Vagina (tissue), 2 donors: ENCODE measurements at regions not wholly inside any gene's neighbourhood (a gene's known extent, or its start where the extent isn't known, plus 50 kb on each side); places are given as distances from the start of the nearest gene placed in this dataset.

Source experiments
- DNase-seq, 2 donors: peaks; one replicate each; pipeline ENCODE4 v3.0.0-alpha.2; 2017; ENCODE audit errors: extremely low spot score in 2 of 2
- H3K27ac ChIP-seq: fragments of 200-600 bp; sonication (generic); one replicate; pipeline ENCODE4 v1.5.1; 2019
- H3K27me3 ChIP-seq: fragments of 200-600 bp; sonication (generic); one replicate; pipeline ENCODE4 v1.5.1; 2019
- H3K36me3 ChIP-seq, 2 donors: fragments of 200-600 bp; sonication (generic); one replicate each; pipeline ENCODE4 v1.5.1; 2017 to 2019
- H3K4me1 ChIP-seq: fragments of 200-600 bp; sonication (generic); one replicate; pipeline ENCODE4 v1.5.1; 2019
- H3K4me3 ChIP-seq, 2 donors: fragments of 200-600 bp; sonication (generic); 1 replicate in 1 of 2; 2 replicates in 1 of 2; pipeline ENCODE4 v1.5.1; 2016 to 2019
- H3K9me3 ChIP-seq: fragments of 200-600 bp; sonication (generic); one replicate; pipeline ENCODE4 v1.5.1; 2019
- POLR2A ChIP-seq, 2 donors: fragments of 450-650 bp; IDR thresholded peaks; one replicate each; pipeline ENCODE4 v1.6.1; 2017; ENCODE audit warnings: antibody characterized with exemption in 2 of 2, mild to moderate bottlenecking in 2 of 2, moderate library complexity in 2 of 2
- POLR2AphosphoS5 ChIP-seq, 2 donors: sonication (generic); formaldehyde crosslinking; IDR thresholded peaks; one replicate each; pipeline ENCODE4 v1.9.0; 2017; ENCODE audit warnings: antibody characterized with exemption in 2 of 2, mild to moderate bottlenecking in 2 of 2, low read depth in 1 of 2; ENCODE audit not compliant: insufficient read depth in 1 of 2
- intact Hi-C: fragments of 100-400 bp; cut with DNase I; formaldehyde crosslinking; loops from one replicate; pipeline ENCODE4 v1.15.1; 2023
- TF ChIP-seq, protein P1 (sequence below), 3 experiments: fragments of 450-650 bp in 2 of 3; fragments of 200-600 bp in 1 of 3; sonication (generic) in 1 of 3; IDR thresholded peaks; one replicate each; pipeline ENCODE4 v1.5.1; 2017 to 2019; ENCODE audit warnings: antibody characterized with exemption in 3 of 3, mild to moderate bottlenecking in 2 of 3, moderate library complexity in 2 of 3

DNA sequence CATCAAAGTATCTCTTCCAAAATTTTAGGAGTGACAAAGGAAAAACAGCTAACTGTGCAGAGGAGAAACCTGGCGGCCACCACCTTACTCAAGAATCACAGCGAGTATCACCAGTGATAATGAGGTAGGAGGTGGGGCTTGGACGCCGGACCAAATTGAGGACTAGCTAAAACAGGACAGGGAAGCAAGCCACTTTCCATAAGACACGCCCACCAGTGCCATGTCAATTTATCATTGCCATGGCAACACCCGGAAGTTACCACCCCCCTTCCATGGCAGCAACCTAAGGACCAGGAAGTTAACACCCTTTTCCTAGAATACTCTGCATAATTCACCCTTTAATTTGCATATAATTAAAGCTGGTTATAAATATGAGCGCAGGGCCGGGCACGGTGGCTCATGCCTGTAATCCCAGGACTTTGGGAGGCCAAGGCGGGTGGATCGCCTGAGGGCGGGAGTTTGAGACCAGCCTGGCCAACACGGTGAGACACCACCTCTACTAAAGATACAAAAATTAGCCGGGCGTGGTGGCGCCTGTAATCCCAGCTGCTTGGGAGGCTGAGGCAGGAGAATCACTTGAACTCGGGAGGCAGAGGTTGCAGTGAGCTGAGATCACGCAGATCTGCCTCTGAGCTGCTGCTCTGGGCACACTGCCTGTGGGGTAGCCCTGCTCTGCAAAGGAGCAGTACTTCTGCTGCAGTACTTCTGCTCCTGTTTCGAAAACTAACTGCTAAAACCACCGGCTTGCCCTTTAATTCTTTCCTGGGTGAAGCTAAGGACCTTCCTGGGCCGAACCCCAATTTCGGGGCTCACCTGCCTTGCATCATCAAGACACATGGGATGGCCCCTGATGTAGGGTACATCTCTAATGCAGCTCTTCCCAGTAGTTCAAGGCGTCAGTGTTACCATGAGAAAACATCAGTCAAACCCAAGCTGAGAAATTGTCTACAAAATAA is 116.7 kb downstream of the HMX1 start:
- no peak overlapping the region for H3K4me3 ChIP-seq
- H3K9me3 ChIP-seq: no peaks in the 10 kb centered on the region
- no peaks in the 10 kb centered on the region for H3K27me3 ChIP-seq
- DNase-seq: no peak
- H3K4me1 ChIP-seq: no peaks in the 10 kb centered on the region
- no peak overlapping the region for H3K27ac ChIP-seq
- TF ChIP-seq POLR2AphosphoS5 (IDR thresholded peaks at IDR 0.05; ENCODE audit: insufficient read depth in 1 of 2, low read depth in 1 of 2) (no peak), POLR2A (IDR thresholded peaks at IDR 0.05) (no peak)
- TF ChIP-seq, protein P1, sequence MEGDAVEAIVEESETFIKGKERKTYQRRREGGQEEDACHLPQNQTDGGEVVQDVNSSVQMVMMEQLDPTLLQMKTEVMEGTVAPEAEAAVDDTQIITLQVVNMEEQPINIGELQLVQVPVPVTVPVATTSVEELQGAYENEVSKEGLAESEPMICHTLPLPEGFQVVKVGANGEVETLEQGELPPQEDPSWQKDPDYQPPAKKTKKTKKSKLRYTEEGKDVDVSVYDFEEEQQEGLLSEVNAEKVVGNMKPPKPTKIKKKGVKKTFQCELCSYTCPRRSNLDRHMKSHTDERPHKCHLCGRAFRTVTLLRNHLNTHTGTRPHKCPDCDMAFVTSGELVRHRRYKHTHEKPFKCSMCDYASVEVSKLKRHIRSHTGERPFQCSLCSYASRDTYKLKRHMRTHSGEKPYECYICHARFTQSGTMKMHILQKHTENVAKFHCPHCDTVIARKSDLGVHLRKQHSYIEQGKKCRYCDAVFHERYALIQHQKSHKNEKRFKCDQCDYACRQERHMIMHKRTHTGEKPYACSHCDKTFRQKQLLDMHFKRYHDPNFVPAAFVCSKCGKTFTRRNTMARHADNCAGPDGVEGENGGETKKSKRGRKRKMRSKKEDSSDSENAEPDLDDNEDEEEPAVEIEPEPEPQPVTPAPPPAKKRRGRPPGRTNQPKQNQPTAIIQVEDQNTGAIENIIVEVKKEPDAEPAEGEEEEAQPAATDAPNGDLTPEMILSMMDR (IDR thresholded peaks at IDR 0.05): no peak
- intact Hi-C loops: no loop called here
- H3K36me3 ChIP-seq: no peaks in the 10 kb centered on the region

DNA sequence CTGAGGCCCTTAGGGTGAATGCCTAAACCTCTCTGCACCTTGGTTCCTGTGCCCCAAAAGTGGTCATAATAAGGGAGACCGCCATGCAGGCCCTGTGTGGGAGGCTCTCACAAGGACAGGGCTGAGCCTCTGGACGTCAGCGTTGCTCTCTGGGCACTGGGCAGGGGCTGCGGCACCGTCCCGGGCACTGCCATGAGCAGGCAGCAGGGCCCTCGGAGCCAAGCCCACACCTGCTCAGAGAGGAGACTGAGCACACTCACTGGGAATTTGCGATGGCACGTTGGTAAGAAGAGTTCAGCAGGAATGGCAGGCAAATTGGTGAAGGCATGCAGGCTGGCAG is 123.4 kb downstream of the HMX1 start:
- Histone ChIP-seq H3K9me3 (no peaks in the 10 kb centered on the region), H3K27ac (no peak overlapping the region), H3K4me3 (no peak overlapping the region), H3K36me3 (no peaks in the 10 kb centered on the region), H3K4me1 (no peaks in the 10 kb centered on the region), H3K27me3 (no peaks in the 10 kb centered on the region)
- no peak for DNase-seq
- intact Hi-C loops: no loop called here
- TF ChIP-seq POLR2AphosphoS5 (IDR thresholded peaks at IDR 0.05; ENCODE audit: insufficient read depth in 1 of 2, low read depth in 1 of 2): no peak
- no peak for TF ChIP-seq POLR2A (IDR thresholded peaks at IDR 0.05)
- TF ChIP-seq, protein P1 (IDR thresholded peaks at IDR 0.05): no peak

DNA sequence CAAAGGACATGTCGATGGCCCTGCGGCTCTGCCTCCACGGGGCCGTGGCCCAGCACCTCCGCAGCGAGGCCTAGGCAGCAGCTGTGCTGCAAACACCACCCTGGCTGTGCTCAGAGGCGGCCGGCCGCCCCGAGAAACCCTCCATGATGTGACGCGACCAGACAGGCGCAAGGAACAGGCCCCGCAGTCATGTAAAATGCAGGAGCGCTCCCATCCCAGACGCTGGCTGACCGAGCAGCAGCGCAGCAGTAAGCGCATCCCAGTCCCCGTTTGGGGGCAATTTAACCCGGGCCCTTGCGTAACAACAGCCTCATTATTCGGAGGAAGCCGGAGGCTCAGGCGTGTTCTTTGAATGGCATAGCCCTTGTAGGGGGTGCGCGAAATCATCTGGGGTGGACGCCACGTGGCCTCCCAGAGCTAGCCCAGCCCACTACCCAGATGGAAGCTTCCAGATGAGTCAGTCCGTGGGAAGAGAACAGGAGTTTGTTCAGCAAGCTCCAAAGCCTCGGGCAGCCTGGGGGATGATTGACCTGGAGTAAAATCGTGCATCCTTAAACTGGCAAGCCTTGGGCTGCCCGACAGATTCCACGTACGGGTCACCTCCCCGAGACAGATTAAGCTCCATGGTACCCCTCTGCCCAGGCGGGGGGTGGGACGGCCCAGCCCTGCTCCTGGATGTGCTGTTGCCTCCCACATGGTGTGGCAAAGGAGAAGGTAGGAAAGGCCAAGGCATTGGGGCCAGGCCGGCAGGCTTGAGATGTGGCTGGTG is 124.0 kb downstream of the HMX1 start:
- Histone ChIP-seq H3K27me3 (no peaks in the 10 kb centered on the region), H3K4me3 (no peak overlapping the region), H3K36me3 (no peaks in the 10 kb centered on the region), H3K4me1 (no peaks in the 10 kb centered on the region), H3K27ac (no peak overlapping the region), H3K9me3 (no peaks in the 10 kb centered on the region)
- TF ChIP-seq, protein P1 (IDR thresholded peaks at IDR 0.05): no peak
- TF ChIP-seq POLR2AphosphoS5 (IDR thresholded peaks at IDR 0.05; ENCODE audit: insufficient read depth in 1 of 2, low read depth in 1 of 2): no peak
- TF ChIP-seq POLR2A (IDR thresholded peaks at IDR 0.05): no peak
- DNase-seq: no peak
- intact Hi-C loops: no loop called here

DNA sequence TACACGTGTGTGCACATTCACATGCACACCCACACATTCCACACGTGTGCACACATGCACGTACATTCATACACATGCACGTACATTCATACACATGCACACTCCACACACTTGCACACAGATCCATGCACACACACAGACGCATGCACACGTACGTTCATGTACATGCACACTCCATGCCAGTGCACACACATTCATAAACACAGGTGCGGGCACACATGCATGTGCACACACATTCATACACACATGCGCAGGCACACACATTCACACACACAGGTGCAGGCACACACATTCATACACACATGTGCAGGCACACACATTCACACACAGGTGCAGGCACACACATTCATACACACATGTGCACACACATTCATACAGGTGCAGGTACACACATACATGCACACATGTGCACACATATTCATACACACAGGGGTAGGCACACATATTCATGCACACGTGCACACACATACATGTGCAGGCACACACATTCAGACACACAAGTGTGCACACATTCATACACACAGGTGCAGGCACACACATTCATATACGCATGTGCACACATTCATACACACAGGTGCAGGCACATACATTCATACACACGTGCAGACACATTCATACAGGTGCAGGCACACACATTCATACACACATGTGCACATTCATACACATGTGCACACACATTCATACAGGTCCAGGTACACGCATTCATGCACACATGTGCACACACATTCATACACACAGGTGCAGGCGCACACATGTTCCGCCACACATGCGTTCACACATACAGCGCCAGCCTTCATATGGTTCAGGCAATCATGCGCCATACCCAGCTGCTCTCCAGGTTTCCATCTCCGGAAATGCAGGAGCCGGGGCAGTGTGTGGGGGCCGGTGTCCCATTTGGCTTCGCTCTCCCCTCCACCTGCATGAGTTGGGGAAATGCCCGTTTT is 124.8 kb downstream of the HMX1 start:
- no peaks in the 10 kb centered on the region for H3K36me3 ChIP-seq
- intact Hi-C loops: no loop called here
- H3K4me1 ChIP-seq: no peaks in the 10 kb centered on the region
- no peak for DNase-seq
- H3K27me3 ChIP-seq: no peaks in the 10 kb centered on the region
- no peak overlapping the region for H3K4me3 ChIP-seq
- TF ChIP-seq, protein P1 (IDR thresholded peaks at IDR 0.05): no peak
- TF ChIP-seq POLR2A (IDR thresholded peaks at IDR 0.05) (no peak), POLR2AphosphoS5 (IDR thresholded peaks at IDR 0.05; ENCODE audit: insufficient read depth in 1 of 2, low read depth in 1 of 2) (no peak)
- H3K9me3 ChIP-seq: no peaks in the 10 kb centered on the region
- H3K27ac ChIP-seq: no peak overlapping the region
